H9 (cell line): ENCODE measurements at regions not wholly inside any gene's neighbourhood (a gene's known extent, or its start where the extent isn't known, plus 50 kb on each side); places are given as distances from the start of the nearest gene placed in this dataset.

ENCODE experiments used
- DNase-seq: peaks from one replicate; pipeline ENCODE4 v3.0.0-alpha.2; 2017
- H2AFZ ChIP-seq: one replicate; pipeline ENCODE4 v1.6.1; 2013; ENCODE audit warnings: mild to moderate bottlenecking, low read length, control low read depth, moderate library complexity
- H2AK5ac ChIP-seq: 2 replicates; pipeline ENCODE4 v1.6.1; 2013; ENCODE audit warnings: low read length, control low read depth, mixed read lengths; ENCODE audit not compliant: insufficient read length
- H2BK120ac ChIP-seq: one replicate; pipeline ENCODE4 v1.6.1; 2013; ENCODE audit warnings: low read depth, mild to moderate bottlenecking, low read length, control low read depth, inconsistent platforms; ENCODE audit not compliant: poor library complexity, severe bottlenecking
- H2BK12ac ChIP-seq: 2 replicates; pipeline ENCODE4 v1.6.1; 2013; ENCODE audit warnings: low read length, control low read depth, mixed read lengths, low read depth; ENCODE audit not compliant: insufficient read length
- H2BK15ac ChIP-seq: 2 replicates; pipeline ENCODE4 v1.6.1; 2013; ENCODE audit warnings: low read depth, low read length, control low read depth
- H2BK20ac ChIP-seq: one replicate; pipeline ENCODE4 v1.6.1; 2013; ENCODE audit warnings: low read depth, mild to moderate bottlenecking, low read length, control low read depth, inconsistent platforms; ENCODE audit not compliant: poor library complexity, severe bottlenecking
- H2BK5ac ChIP-seq: 2 replicates; pipeline ENCODE4 v1.6.1; 2013; ENCODE audit warnings: low read length, control low read depth, mixed read lengths; ENCODE audit not compliant: insufficient read length
- H3K14ac ChIP-seq: 2 replicates; pipeline ENCODE4 v1.6.1; 2013; ENCODE audit warnings: low read length, control low read depth; ENCODE audit not compliant: insufficient read depth
- H3K18ac ChIP-seq: 2 replicates; pipeline ENCODE4 v1.6.1; 2013; ENCODE audit warnings: low read depth, mild to moderate bottlenecking, mixed read lengths, low read length, control low read depth; ENCODE audit not compliant: insufficient read length
- H3K23ac ChIP-seq: 2 replicates; pipeline ENCODE4 v1.6.1; 2013; ENCODE audit warnings: low read length, control low read depth, mixed read lengths, low read depth; ENCODE audit not compliant: insufficient read length
- H3K23me2 ChIP-seq: 2 replicates; pipeline ENCODE4 v1.6.1; 2013; ENCODE audit warnings: low read depth, mild to moderate bottlenecking, mixed read lengths, low read length, control low read depth; ENCODE audit not compliant: insufficient read length, poor library complexity, severe bottlenecking
- H3K27ac ChIP-seq: 2 replicates; pipeline ENCODE4 v1.5.1; 2013; ENCODE audit warnings: low read length, control low read depth, mixed read lengths, low read depth; ENCODE audit not compliant: insufficient read length
- H3K27me3 ChIP-seq: 2 replicates; pipeline ENCODE4 v1.6.1; 2013; ENCODE audit warnings: low read length, control low read depth, inconsistent platforms; ENCODE audit not compliant: insufficient read depth
- H3K4ac ChIP-seq: 2 replicates; pipeline ENCODE4 v1.6.1; 2013; ENCODE audit warnings: low read depth, mild to moderate bottlenecking, control low read depth, inconsistent platforms, low read length, moderate library complexity
- H3K4me1 ChIP-seq: 2 replicates; pipeline ENCODE4 v1.6.1; 2013; ENCODE audit warnings: low read length, control low read depth, inconsistent platforms; ENCODE audit not compliant: insufficient read depth
- H3K4me2 ChIP-seq: 2 replicates; pipeline ENCODE4 v1.6.1; 2013; ENCODE audit warnings: low read length, control low read depth, mixed read lengths; ENCODE audit not compliant: insufficient read length, insufficient read depth
- H3K56ac ChIP-seq: 2 replicates; pipeline ENCODE4 v1.6.1; 2013; ENCODE audit warnings: low read depth, mild to moderate bottlenecking, mixed read lengths, low read length, control low read depth; ENCODE audit not compliant: insufficient read length
- H3K79me1 ChIP-seq: 2 replicates; pipeline ENCODE4 v1.6.1; 2013; ENCODE audit warnings: low read depth, mild to moderate bottlenecking, moderate library complexity, low read length, control low read depth, inconsistent platforms; ENCODE audit not compliant: insufficient read depth, poor library complexity, severe bottlenecking
- H3K79me2 ChIP-seq: 2 replicates; pipeline ENCODE4 v1.6.1; 2013; ENCODE audit warnings: low read length, control low read depth, inconsistent platforms; ENCODE audit not compliant: insufficient read depth
- H3K9ac ChIP-seq: 2 replicates; pipeline ENCODE4 v1.6.1; 2013; ENCODE audit warnings: low read length, control low read depth, mixed read lengths; ENCODE audit not compliant: insufficient read length; ENCODE audit errors: extremely low read depth
- H3K9me3 ChIP-seq: one replicate; pipeline ENCODE4 v1.6.1; 2013; ENCODE audit warnings: low read depth, low read length, inconsistent platforms; ENCODE audit not compliant: control insufficient read depth
- H3T11ph ChIP-seq: one replicate; pipeline ENCODE4 v1.6.1; 2013; ENCODE audit warnings: mild to moderate bottlenecking, low read length, control low read depth, inconsistent platforms
- H4K20me1 ChIP-seq: one replicate; pipeline ENCODE4 v1.6.1; 2013; ENCODE audit not compliant: control insufficient read depth, insufficient read length, insufficient read depth
- H4K5ac ChIP-seq: 2 replicates; pipeline ENCODE4 v1.6.1; 2013; ENCODE audit warnings: low read depth, mild to moderate bottlenecking, mixed read lengths, low read length, control low read depth; ENCODE audit not compliant: insufficient read length
- H4K8ac ChIP-seq: replicated peaks from 2 replicates; pipeline ENCODE4 v1.6.1; 2013; ENCODE audit warnings: low read length, control low read depth, mixed read lengths, low read depth; ENCODE audit not compliant: insufficient read length
- H4K91ac ChIP-seq: 2 replicates; pipeline ENCODE4 v1.6.1; 2013; ENCODE audit warnings: low read depth, mild to moderate bottlenecking, moderate library complexity, mixed read lengths, low read length, control low read depth; ENCODE audit not compliant: insufficient read length
- H3K27ac Mint-ChIP-seq, 3 experiments: 2 replicates in 2 of 3; 3 replicates in 1 of 3; pipeline ENCODE4 v1.8.0; 2020 to 2021; ENCODE audit warnings: mixed read lengths in 3 of 3, mild to moderate bottlenecking in 1 of 3, moderate library complexity in 1 of 3
- H3K27me3 Mint-ChIP-seq: 2 replicates; pipeline ENCODE4 v1.8.0; 2021; ENCODE audit warnings: low read depth, mild to moderate bottlenecking, moderate library complexity, mixed read lengths
- H3K36me3 Mint-ChIP-seq, 3 experiments: 2 replicates in 2 of 3; 3 replicates in 1 of 3; pipeline ENCODE4 v1.8.0; 2020 to 2021; ENCODE audit warnings: low read depth in 3 of 3, mixed read lengths in 3 of 3; ENCODE audit not compliant: insufficient read depth in 1 of 3
- H3K4me1 Mint-ChIP-seq, 2 experiments: 2 replicates each; pipeline ENCODE4 v1.8.0; 2020; ENCODE audit warnings: mixed read lengths in 2 of 2
- H3K4me3 Mint-ChIP-seq, 2 experiments: 2 replicates in 1 of 2; 3 replicates in 1 of 2; pipeline ENCODE4 v1.8.0; 2020 to 2021; ENCODE audit warnings: mild to moderate bottlenecking in 2 of 2, mixed read lengths in 2 of 2, moderate library complexity in 1 of 2
- H3K9me3 Mint-ChIP-seq, 2 experiments: 2 replicates in 1 of 2; 3 replicates in 1 of 2; pipeline ENCODE4 v1.8.0; 2020; ENCODE audit warnings: mild to moderate bottlenecking in 2 of 2, mixed read lengths in 2 of 2, moderate library complexity in 1 of 2
- CTCF ChIP-seq: fragments of 200-600 bp; sonication (generic); conservative IDR thresholded peaks from 3 replicates; pipeline ENCODE4 v1.8.0; 2021; ENCODE audit warnings: antibody characterized with exemption, mild to moderate bottlenecking
- WGBS: extraction: QIAGEN DNeasy Blood & Tissue Kit; methylation state at CpG from one replicate; pipeline ENCODE4 v1.1.7; 2013; ENCODE audit warnings: missing lambda C conversion rate, low lambda C conversion rate, mixed read lengths; ENCODE audit not compliant: insufficient read length; ENCODE audit errors: extremely low coverage; 5-methylcytosine and 5-hydroxymethylcytosine counted together

- Histone ChIP-seq H2BK20ac (no peak overlapping the region), H3K79me2 (no peaks in the 10 kb centered on the region), H4K91ac (no peak overlapping the region), H2AFZ (no peak overlapping the region), H3K4ac (no peak overlapping the region), H4K8ac (no peak overlapping the region), H3K9me3 (no peaks in the 10 kb centered on the region), H3K23me2 (no peaks in the 10 kb centered on the region), H3K27ac (no peak overlapping the region), H2BK120ac (no peak overlapping the region), H3K23ac (no peak overlapping the region), H3K4me1 (no peaks in the 10 kb centered on the region), H4K20me1 (no peaks in the 10 kb centered on the region), H3K9ac (no peak overlapping the region), H2BK12ac (no peak overlapping the region), H3K79me1 (no peaks in the 10 kb centered on the region), H3T11ph (no peak overlapping the region), H4K5ac (no peak overlapping the region), H3K14ac (no peak overlapping the region), H3K4me2 (no peak overlapping the region), H2BK15ac (no peak overlapping the region), H2AK5ac (no peak overlapping the region), H3K56ac (no peak overlapping the region), H3K18ac (no peak overlapping the region), H2BK5ac (no peak overlapping the region), H3K27me3 (no peaks in the 10 kb centered on the region)
- DNase-seq: no peak
- WGBS: no CpG with 5 or more reads among the region's 4 CpGs
- no peak overlapping the region for H3K4me3 Mint-ChIP-seq
- H3K27me3 Mint-ChIP-seq: no peaks in the 10 kb centered on the region; the same call in 1 of the 2 replicates
- H3K27ac Mint-ChIP-seq: peak overlapping the region in 1 of 3 experiments; percentile 56; a peak in 1 of 7 replicates
- H3K9me3 Mint-ChIP-seq: no peaks in the 10 kb centered on the region
- TF ChIP-seq CTCF: no peak
- peaks cover 7 to 10% of the 10 kb centered on the region in 2 experiments for H3K4me1 Mint-ChIP-seq
- no peaks in the 10 kb centered on the region for H3K36me3 Mint-ChIP-seq
Observed at GRCh38 chr12:115229517-115229916, 545.5 kb upstream of the TBX3 start.
